SW480 (cell line): ENCODE measurements at regions not wholly inside any gene's neighbourhood (a gene's known extent, or its start where the extent isn't known, plus 50 kb on each side); places are given as distances from the start of the nearest gene placed in this dataset.
"Not testable (repeated sequence)": the region's sequence is repeated elsewhere in the genome, so short reads cannot be mapped to it uniquely, and the experiment has no call there.

Source experiments
- DNase-seq: peaks from one replicate; pipeline ENCODE4 v3.0.0-alpha.2; 2016; ENCODE audit warnings: low spot score

DNA sequence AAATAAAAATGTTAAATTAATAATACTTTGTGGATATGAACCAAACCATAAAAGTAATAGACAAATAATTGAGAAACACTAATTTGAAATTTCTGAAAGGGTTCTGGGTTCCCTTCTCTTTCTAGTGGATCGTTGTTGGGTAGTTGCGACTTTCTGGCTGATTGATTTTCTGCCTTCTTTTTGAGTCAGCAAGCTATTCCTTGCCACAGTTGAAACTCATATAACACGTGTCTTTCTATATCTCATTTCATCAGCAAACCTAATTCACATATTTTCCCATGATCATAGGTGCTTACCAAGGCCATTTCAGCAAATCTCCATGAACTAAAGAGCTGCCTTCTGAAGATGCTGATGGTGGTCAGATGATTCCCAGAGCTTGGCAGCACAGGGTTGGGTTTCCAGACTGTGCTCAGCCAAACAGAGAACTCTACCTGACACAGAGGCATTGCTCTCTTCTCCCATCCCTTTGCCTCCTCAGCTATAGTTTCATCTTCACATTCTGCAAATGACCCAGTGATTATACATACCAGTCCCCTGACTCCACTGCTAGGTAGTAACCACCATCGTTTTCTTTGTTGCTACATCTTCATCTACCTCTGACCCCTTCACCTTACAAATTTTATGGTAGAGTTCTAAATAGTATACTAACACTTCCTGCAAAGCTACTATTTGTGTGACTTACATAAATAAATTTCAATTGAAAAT lies 383.9 kb upstream of the DPH6 start:
- no peak for DNase-seq

DNA sequence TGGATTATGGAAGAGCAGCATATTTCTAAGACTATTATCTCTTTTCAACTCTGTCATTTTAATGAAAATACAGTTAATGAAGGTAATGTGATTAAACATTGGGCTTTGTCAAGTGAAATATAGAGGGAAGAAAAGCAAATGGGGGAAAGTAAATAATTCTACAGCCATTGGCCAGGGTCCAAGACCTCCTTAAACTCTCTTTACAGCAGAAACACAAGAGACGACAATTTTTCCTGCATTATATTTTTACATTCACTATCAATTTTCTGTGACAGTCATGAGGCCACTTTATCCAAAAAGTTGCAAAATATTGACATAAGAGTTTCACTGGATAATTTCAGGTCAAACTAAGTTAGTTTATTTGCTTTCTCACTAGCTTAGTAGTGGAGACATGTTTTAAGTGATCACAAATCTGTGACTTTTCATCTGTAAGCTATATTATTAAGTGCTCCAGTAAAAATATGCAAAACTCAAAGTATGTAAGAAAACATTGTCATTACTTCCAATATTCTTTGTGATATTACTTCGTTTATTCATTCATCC lies 385.9 kb upstream of the DPH6 start:
- DNase-seq, result no peak

DNA sequence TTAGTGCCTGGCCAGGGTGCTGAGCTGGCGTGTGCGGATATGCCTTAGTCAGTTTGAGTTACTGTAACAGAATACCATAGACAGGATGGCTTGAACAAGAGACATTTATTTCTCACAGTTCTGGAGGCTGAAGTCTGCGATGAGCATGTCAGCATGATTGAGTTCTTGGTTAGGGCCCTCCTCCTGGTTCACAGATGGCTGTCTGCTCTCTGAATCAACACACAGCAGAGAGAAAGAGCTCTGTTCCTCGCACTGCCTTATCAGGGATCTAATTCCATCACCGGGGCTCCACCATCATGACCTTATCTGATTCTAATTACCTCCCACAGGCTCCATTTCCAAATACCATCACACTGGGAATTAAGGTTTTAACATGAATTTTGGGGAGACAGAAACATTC lies 386.6 kb upstream of the DPH6 start:
- DNase-seq, result no peak

DNA sequence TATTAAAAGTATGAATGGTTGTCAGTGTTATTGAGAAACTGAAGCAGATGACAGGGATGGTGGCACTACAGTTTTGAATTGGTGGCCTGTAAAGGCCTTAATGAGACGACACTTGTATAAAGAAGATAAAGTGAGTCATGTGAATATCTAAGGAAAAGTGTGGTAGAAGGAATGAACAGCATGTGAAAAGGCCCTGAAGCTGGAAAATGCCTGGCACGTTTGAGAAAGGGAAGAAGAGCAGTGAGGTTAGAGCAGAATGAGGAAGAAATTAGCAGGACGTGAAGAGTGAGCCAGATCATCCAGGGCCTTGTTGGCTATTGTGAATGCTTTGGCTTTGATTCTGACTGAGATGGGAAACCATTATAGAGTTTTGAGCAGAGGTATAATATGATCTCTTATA lies 387.6 kb upstream of the DPH6 start:
- DNase-seq, result no peak

GRCh38 chr15:35934383-35935049 lies 388.6 kb upstream of the DPH6 start:
- no peak for DNase-seq

GRCh38 chr15:35936284-35936683 lies 390.3 kb upstream of the DPH6 start:
- no peak for DNase-seq

DNA sequence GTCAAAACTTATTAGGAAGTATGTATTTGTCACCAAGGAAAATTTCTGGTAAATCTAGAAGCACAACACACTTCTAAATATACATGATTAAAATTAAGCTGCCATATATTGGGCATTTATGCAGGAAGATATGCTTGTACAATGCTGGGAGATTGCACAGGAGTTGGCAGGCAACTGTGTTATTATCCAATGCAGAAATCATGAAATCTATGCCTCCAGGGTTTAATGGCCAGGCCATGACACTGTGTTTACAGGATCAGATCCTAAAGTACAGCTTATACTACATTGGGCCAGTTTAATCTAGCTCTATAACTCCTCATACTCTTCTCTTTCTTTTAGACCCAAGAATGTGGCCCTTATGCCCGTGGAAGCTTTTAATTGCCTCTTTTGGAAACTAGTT lies 391.4 kb upstream of the DPH6 start:
- no peak for DNase-seq

GRCh38 chr15:35944945-35945585 lies 399.1 kb upstream of the DPH6 start:
- no peak for DNase-seq

DNA sequence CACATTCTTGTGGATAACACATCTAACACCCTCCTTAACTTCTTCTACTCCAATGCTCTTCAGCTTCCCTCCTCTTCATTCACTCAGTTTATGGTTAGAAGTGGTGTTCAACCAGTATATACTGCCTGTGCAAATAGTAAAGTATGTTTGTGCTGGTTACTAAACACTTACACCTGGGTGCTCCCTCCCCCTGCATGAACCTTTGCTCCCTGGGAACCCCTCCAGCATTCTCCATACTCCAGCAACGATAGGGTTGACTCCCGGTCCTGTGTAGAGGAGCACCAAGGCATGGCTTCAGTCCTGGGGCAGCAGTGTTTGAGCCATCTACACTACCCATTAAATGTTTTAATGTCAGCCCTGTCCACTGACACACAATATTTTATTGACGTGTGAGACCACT lies 407.5 kb upstream of the DPH6 start:
- no peak for DNase-seq

- no peak for DNase-seq
These were observed 410.1 kb upstream of the DPH6 start for GRCh38 chr15:35956056-35956455.

DNA sequence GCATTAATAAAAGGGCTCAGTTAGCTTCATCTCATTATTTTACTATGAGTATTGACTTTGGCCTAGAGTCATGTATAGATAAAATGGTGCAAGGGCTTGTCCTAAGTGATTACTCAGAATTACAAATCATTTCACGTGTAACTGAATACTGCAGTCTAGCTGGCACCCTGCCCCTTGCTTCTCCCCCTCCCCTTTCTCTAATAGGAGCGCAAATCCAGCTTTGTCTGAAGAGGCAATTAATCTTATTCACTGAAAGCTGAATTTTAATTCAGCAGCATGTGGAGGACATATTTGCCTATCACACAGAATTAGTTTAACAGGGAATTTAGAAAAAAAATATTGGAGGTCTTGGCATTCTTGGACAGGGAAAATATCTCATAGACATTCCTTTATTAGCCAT lies 412.1 kb upstream of the DPH6 start:
- DNase-seq, result no peak

DNA sequence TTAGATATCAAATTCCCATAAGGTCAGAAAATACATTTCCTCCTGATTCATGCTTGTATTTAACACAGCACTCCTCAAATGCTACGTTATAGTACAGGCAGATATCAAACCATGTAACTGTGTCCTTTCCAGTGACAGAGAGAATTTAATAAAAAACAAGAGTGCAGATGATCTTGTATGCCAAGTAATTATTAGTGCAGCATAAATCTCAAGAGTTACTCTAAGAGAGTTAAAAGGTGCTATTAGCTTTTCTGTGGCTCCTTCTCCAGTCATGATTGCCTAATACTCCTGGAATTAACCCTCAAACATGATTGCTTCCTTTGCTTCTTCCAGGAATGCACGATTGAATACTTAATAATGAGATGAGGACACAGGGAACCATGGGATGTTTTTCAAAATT lies 413.0 kb upstream of the DPH6 start:
- DNase-seq, result no peak

DNA sequence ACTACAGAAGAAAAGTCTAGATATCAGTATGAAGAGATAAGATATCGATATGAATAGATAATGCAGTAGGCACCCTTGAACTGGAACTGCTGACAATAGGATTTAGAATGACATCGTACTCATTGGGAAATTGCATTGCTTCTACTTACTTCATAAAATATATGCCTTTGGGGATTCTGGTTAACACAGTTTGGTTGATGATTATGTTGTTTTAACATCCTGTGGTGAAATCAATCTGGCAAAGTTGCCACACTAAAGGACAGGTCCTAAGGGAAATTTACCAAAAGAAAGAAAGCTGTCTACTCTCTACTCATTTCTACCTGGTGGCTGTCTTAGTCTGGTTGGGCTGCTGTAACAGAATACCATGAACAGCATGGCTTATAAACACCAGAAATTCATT lies 417.4 kb upstream of the DPH6 start:
- DNase-seq, result no peak

- DNase-seq, result no peak
These were observed 420.8 kb upstream of the DPH6 start for GRCh38 chr15:35966781-35967180.

GRCh38 chr15:35967968-35968367 lies 422.0 kb upstream of the DPH6 start:
- DNase-seq, result not testable (repeated sequence)

- no peak for DNase-seq
These were observed 427.1 kb upstream of the DPH6 start for GRCh38 chr15:35973029-35973428.

DNA sequence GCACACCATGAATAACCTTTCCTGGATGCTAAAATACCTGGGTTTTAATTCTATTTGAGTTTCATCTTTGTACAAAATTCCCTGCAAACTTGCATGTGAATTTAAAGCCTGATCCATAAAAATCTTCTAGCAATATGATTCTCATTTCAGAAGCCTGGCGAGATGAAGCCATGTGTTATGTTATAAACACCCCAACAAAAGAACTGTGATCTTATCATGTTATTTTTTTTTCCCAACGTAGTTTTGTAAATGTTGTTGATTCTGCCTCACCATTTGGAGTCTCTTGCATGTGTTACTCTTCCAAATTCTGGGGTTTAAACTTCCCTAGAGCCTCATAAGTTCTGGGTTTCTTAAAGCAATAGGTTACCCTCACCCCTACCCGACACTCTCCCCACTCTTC lies 428.1 kb upstream of the DPH6 start:
- DNase-seq, result no peak

GRCh38 chr15:35975941-35976340 lies 430.0 kb upstream of the DPH6 start:
- DNase-seq, result no peak

DNA sequence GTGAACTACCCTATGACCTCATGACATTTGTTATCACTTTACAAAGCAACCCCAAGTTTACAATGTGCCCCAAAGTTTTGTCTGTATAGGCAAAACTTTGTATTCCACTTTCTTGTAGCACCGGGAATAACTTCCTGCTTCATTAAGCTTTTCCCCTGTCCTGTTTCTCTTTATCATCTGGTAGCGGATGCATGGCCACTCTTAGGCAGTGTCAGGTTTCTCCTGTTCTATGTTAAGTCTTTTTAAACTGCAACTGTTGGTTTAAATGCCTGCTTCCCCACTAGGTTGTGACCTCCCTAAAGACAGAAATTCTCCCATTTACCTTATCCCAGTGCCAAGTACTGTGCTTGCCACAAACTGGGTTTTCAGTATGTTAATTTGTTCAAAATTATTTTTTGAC lies 433.6 kb upstream of the DPH6 start:
- no peak for DNase-seq

DNA sequence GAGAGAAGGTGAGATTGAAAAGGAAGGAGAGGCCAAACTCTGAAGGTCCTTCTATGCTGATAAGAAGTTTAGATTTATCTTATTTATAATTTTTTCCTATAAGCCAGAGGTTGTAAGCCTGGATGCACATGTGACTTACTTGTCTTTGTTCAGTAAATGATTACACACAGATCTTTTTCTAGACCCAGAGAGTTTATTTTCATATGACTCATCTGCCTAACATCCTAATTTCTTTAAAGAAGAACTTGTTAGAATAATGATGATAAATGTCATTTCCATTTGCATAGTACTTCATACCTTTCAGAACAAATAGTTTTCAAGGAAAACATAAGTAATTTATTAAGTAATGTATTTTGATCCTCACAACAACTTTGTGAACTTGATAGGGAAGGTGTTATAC lies 434.8 kb upstream of the DPH6 start:
- DNase-seq, result no peak

DNA sequence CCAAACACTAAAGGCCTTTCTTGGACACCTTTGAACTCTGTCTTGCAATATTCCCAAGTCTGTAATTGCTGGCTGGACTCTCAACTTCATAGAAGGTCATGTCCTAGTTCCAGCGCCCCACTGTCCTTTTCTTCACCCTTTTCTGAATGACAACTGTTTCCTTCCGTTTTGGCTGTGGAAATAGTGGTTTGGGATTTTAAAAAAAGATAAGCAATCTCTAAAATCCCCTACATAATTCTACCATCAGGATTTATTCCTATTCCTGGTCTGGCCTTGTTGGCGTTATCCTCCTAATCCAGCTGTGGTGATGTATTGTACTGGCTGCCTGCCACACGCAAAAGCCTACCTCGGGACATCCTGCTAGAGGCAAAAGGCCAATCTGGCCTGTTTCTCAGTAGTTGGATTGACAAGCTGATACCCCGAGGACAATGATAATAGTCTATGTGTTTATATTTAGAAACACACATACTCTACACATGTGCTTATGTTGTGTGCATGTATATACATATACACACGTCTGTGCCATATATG lies 440.3 kb upstream of the DPH6 start:
- DNase-seq, result no peak

DNA sequence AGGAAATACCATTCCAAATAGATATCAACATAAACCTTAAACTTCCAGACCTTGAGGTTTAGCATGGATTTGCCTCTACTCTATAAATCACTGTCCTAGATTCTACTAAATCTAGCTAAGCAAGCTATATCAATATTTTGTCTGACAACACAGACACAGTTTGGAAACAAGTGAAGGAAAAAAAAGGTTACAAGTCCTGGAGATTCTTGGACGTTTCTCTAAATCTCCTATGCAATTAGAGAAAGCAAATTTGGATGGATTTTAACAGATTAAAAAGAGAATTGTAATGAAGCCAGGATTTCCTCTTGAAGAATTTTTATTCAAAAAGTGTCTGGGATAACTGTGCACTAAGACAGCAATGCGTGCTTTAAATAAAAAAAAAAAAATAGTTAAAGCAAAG lies 441.1 kb upstream of the DPH6 start:
- no peak for DNase-seq

DNA sequence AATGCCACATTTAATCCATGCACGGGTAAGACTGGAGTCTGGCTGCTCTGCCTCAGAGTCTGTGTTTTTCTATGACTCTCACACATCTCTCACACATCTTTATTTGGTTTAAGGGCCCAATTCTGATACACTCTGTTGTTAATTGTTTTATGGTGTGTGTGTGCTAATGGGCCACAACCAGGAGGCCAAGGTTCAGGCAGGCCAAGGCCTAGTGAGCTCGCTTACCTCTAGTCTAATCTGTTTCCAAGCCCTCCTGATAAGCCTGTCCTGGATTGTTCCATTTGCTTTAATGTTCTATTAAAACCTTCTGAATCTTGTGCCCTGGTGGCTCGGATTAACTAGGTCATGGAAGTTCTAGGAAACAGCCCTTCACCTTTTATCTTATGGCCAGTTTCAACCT lies 445.4 kb upstream of the DPH6 start:
- no peak for DNase-seq
